ENCODE measurements at regions not wholly inside any gene's neighbourhood (a gene's known extent, or its start where the extent isn't known, plus 50 kb on each side); places are given as distances from the start of the nearest gene placed in this dataset.
"Not testable (repeated sequence)": the region's sequence is repeated elsewhere in the genome, so short reads cannot be mapped to it uniquely, and the experiment has no call there.

DNA sequence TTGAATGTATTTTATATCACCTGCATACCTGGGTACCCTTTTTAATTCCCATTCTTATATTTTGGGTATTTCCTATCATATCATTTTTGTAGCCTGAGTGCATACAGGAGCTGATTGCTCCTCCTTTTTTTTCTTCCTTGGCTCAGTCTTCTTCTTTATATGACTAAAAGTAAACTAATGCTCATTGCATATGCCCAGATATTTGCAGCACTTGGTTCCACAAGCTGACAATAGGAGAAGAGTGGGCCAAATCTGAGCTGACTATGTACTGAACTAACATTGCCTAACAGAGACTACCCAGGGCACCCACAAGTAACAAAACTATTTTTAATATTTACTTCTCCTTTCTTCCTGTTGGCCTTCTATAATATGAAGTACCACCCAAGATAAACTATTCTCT lies 131.7 kb upstream of the SPOPL start:
- Histone ChIP-seq H3K9me3 (no peaks in the 10 kb centered on the region), H3K4me3 (no peak overlapping the region), H3K27ac (no peak overlapping the region), H3K27me3 (no peaks in the 10 kb centered on the region), H3K36me3 (no peaks in the 10 kb centered on the region), H3K4me1 (no peaks in the 10 kb centered on the region)
- no peak for ATAC-seq
- TF ChIP-seq POLR2A (IDR thresholded peaks at IDR 0.05) (no peak), POLR2AphosphoS5 (IDR thresholded peaks at IDR 0.05) (no peak), EP300 (IDR thresholded peaks at IDR 0.05) (no peak)
- TF ChIP-seq, protein P1, sequence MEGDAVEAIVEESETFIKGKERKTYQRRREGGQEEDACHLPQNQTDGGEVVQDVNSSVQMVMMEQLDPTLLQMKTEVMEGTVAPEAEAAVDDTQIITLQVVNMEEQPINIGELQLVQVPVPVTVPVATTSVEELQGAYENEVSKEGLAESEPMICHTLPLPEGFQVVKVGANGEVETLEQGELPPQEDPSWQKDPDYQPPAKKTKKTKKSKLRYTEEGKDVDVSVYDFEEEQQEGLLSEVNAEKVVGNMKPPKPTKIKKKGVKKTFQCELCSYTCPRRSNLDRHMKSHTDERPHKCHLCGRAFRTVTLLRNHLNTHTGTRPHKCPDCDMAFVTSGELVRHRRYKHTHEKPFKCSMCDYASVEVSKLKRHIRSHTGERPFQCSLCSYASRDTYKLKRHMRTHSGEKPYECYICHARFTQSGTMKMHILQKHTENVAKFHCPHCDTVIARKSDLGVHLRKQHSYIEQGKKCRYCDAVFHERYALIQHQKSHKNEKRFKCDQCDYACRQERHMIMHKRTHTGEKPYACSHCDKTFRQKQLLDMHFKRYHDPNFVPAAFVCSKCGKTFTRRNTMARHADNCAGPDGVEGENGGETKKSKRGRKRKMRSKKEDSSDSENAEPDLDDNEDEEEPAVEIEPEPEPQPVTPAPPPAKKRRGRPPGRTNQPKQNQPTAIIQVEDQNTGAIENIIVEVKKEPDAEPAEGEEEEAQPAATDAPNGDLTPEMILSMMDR (IDR thresholded peaks at IDR 0.05), result no peak

DNA sequence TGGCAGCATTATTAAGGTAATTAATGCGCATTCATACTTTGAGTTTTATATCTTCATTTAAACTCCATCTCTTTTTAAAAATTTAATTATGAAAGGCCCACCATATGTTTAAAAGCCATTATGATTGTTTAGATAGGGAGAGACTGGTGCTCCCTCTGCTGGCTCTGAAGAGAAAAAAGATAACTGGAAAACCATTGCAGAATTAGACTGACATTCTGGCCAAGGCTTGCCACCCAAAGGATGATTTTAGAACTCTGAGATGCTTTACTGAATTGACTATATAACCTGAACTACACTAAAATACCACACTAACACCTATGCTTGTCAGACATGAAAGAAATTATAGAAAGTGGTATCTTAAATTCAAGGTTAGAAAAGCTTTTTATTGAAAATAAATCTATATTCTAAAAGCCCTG lies 127.6 kb upstream of the SPOPL start:
- Histone ChIP-seq H3K27ac (no peak overlapping the region), H3K36me3 (no peaks in the 10 kb centered on the region), H3K27me3 (no peaks in the 10 kb centered on the region), H3K4me1 (no peaks in the 10 kb centered on the region), H3K4me3 (no peak overlapping the region), H3K9me3 (no peaks in the 10 kb centered on the region)
- ATAC-seq, result no peak
- WGBS, 2 donors (ENCODE audit: low coverage in 1 of 2), result 50 to 56% methylated on average over 1 of the region's 1 CpG
- TF ChIP-seq, protein P1 (IDR thresholded peaks at IDR 0.05), result peak; percentile 34 to 59 (median 53)
- no peak for TF ChIP-seq POLR2AphosphoS5 (IDR thresholded peaks at IDR 0.05)

DNA sequence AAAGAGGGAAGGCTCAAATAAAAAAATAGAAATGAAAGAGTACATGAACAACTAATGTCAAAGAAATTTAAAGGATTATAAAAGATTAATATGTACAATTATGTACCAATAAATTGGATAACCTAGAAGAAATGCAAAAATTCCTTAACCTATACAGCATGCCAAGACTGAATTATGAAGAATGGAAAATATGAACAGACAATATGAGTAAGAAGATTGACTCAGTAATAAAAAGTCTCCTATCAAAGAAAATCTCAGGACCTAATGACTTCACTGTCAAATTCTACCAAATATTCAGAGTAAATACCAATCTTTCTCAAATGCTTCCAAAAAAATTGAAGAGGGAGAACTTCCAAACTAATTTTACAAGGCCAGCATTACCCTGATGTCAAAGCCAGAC lies 120.2 kb upstream of the SPOPL start:
- no peak overlapping the region for H3K27ac ChIP-seq
- H3K36me3 ChIP-seq, result no peaks in the 10 kb centered on the region
- H3K4me3 ChIP-seq, result no peak overlapping the region
- no peaks in the 10 kb centered on the region for H3K4me1 ChIP-seq
- no peak for ATAC-seq
- no peaks in the 10 kb centered on the region for H3K27me3 ChIP-seq
- H3K9me3 ChIP-seq, result no peaks in the 10 kb centered on the region
- no peak for TF ChIP-seq POLR2A (IDR thresholded peaks at IDR 0.05)
- TF ChIP-seq POLR2AphosphoS5 (IDR thresholded peaks at IDR 0.05), result no peak
- TF ChIP-seq EP300 (IDR thresholded peaks at IDR 0.05), result no peak
- TF ChIP-seq, protein P1 (IDR thresholded peaks at IDR 0.05), result no peak

DNA sequence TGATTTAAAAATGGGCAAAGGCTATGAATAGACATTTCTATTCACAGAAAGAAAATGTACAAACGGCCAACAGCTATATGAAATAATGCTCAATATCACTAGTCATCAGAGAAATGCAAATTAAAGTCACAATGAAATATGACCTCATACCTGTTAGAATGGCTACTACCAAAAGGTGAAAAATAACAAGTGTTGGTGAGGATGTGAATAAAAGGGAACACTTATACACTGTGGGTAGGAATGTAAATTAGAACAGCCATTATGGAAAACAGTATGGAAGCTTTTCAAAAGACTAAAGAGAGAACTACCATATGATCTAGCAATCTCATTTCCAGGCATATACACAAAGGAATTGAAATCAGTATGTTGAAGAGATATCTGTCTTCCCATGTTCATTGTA lies 118.9 kb upstream of the SPOPL start:
- Histone ChIP-seq H3K4me1 (no peaks in the 10 kb centered on the region), H3K9me3 (no peaks in the 10 kb centered on the region), H3K4me3 (no peak overlapping the region), H3K27ac (no peak overlapping the region), H3K36me3 (no peaks in the 10 kb centered on the region), H3K27me3 (no peaks in the 10 kb centered on the region)
- ATAC-seq, result no peak
- WGBS, 2 donors (ENCODE audit: low coverage in 1 of 2), result 89 to 90% methylated on average over 1 of the region's 1 CpG
- TF ChIP-seq, protein P1 (IDR thresholded peaks at IDR 0.05), result no peak
- TF ChIP-seq EP300 (IDR thresholded peaks at IDR 0.05), result no peak
- no peak for TF ChIP-seq POLR2A (IDR thresholded peaks at IDR 0.05)
- TF ChIP-seq POLR2AphosphoS5 (IDR thresholded peaks at IDR 0.05), result no peak

DNA sequence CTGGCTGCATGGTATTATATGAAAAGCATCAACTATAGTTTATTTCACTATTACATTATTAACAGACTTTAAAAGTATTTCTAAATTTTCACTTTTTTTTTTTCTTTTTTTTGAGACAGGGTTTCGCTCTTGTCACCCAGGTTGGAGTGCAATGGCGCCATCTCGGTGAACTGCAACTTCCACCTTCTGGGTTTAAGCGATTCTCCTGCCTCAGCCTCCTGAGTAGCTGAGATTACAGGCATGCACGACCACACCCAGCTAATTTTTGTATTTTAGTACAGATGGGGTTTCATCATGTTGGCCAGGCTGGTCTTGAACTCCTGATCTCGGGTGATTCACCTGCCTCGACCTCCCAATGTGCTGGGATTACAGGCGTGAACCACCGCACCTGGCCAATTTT lies 115.4 kb upstream of the SPOPL start:
- not testable (repeated sequence) for ATAC-seq, H3K4me3 ChIP-seq, H3K9me3 ChIP-seq, H3K27me3 ChIP-seq, H3K27ac ChIP-seq, H3K36me3 ChIP-seq, H3K4me1 ChIP-seq
- WGBS, 2 donors (ENCODE audit: low coverage in 1 of 2), result 88 to 100% methylated on average over 1 to 7 of the region's 9 CpGs

DNA sequence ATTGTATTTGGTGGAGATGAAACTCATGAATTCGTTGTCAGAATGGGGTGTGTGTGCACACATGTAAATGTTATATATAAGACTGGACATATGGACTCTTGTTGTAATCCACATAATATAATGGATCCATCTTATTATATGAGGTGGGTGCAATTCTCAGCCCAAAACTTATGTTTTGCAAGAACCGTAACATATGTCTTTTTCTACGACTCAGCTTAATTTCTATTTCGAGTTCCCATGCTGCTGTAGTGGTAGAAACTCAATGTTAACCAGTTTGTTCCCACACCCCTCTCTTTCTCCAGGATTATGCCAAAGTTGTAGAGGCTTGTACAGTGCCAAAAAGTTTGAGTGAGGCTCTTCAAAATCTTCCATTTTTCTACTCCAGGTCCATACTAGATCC lies 112.5 kb upstream of the SPOPL start:
- Histone ChIP-seq H3K9me3 (no peaks in the 10 kb centered on the region), H3K27me3 (no peaks in the 10 kb centered on the region), H3K4me3 (no peak overlapping the region), H3K27ac (no peak overlapping the region), H3K4me1 (no peaks in the 10 kb centered on the region), H3K36me3 (no peaks in the 10 kb centered on the region)
- ATAC-seq, result no peak
- TF ChIP-seq, protein P1 (IDR thresholded peaks at IDR 0.05), result no peak
- no peak for TF ChIP-seq EP300 (IDR thresholded peaks at IDR 0.05)
- no peak for TF ChIP-seq POLR2A (IDR thresholded peaks at IDR 0.05)
- no peak for TF ChIP-seq POLR2AphosphoS5 (IDR thresholded peaks at IDR 0.05)
- 80 to 86% methylated on average over 1 to 4 of the region's 4 CpGs for WGBS, 2 donors (ENCODE audit: low coverage in 1 of 2)

Data from gastroesophageal sphincter (tissue), 4 donors.